ENCODE measurements at regions not wholly inside any gene's neighbourhood (a gene's known extent, or its start where the extent isn't known, plus 50 kb on each side); places are given as distances from the start of the nearest gene placed in this dataset.

DNA sequence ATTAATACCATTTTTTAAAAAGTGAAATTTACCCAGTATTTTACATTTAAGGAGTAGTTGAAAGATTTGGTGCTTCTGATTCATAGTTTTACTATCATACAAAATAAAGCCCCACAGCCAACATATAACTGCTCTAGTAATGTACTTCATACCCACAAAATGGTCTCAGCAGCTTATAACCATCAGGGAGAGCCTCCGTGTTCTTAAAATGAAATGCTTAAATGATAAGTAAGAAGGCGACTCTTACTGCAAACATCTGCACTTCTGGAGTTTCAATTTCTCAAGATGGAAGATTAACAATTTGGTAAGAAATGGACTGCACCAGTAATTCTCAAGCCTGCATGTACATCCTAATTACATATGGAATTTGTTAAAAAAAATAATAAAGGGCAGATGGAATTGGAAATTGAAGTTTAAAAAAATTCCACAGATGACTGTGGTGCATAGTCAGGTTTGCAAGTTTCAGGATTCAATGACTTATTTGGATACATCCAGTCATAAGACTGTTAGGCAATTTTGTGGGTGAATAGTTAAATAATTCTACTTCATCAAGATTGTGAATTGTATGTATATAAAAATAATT is 461.0 kb downstream of the KIF20B start:
- no peak overlapping the region for H3K4me3 ChIP-seq (ENCODE audit: low read length)
- no peak overlapping the region for H3K9ac ChIP-seq (ENCODE audit: low read length)
- no peaks in the 10 kb centered on the region for H3K27me3 ChIP-seq (replicated peaks; ENCODE audit: control insufficient read depth, insufficient read depth, low read length)
- H3K36me3 ChIP-seq (ENCODE audit: control insufficient read depth, insufficient read depth, low read length, severe bottlenecking) = no peaks in the 10 kb centered on the region
- peaks cover 8% of the 10 kb centered on the region for H3K9me3 ChIP-seq (ENCODE audit: control insufficient read depth, low read length)
- peak; percentile 69 for DNase-seq (ENCODE audit: low read depth)
- H3K4me1 ChIP-seq (ENCODE audit: control insufficient read depth, insufficient read depth, low read length) = peaks cover 4% of the 10 kb centered on the region

DNA sequence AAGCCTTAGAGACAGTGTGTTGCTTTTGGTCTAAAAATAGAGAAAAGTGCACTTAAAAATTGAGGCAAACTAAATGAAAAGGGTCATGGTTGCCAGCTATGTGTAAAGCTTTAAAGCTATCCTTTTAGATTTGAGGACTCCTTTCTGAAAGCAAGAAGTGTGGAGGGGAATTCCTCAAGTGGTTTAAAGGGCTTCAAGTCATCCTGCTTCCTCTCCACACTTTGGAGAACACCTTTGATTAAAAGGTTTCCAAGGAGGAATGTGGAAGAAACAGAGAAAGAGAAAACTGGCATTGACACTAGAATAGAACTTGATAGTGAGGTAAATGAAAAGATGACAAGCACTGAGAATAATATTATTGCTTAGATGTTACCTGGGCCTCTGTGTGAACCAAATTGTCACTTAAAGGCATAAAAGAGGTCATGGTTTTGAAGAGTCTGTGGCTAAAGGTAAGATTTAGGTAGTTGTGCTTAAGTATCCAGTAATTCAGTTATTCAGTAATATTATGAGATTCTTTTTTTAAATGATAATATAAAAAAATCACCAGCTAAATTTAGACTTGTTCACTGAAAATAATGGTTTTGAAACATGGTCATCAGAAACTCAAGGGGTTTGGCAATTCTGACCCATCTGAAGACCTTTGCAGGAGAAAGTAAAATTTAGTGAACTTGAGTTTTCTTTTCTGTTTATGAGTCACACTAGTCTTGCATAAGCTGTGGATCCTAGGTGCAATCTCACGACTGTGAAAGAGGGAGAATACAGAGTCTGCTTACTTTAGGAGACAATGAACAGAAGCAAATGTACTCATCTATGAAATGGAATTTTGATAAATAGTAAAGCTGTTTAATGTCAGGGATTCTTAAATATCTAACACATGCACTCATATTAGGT is 466.0 kb downstream of the KIF20B start:
- H3K4me3 ChIP-seq (ENCODE audit: low read length) = no peak overlapping the region
- no peaks in the 10 kb centered on the region for H3K27me3 ChIP-seq (replicated peaks; ENCODE audit: control insufficient read depth, insufficient read depth, low read length)
- peak; percentile 81 for DNase-seq (ENCODE audit: low read depth)
- H3K36me3 ChIP-seq (ENCODE audit: control insufficient read depth, insufficient read depth, low read length, severe bottlenecking) = no peaks in the 10 kb centered on the region
- H3K4me1 ChIP-seq (ENCODE audit: control insufficient read depth, insufficient read depth, low read length) = peaks cover 10% of the 10 kb centered on the region
- H3K9ac ChIP-seq (ENCODE audit: low read length) = no peak overlapping the region
- H3K9me3 ChIP-seq (ENCODE audit: control insufficient read depth, low read length) = peaks cover 8% of the 10 kb centered on the region

DNA sequence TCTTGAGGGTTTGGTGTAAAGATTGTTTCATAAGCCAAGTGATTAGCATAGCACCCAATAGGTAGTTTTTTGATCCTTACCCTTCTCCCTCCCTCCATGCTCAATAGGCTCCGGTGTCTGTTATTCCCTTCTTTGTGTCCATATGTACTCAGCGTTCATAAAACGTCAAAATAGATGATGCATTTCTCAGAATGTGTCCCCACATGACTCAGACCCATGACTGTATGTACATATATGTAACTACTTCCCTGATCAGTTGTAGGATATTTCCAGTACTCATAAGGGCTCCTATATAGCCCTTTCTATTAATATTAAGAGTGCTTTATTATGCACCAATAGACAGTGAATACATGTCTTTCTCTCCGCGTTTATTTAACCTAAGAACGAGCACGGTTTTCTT is 466.9 kb downstream of the KIF20B start:
- peaks cover 8% of the 10 kb centered on the region for H3K9me3 ChIP-seq (ENCODE audit: control insufficient read depth, low read length)
- no peak overlapping the region for H3K4me3 ChIP-seq (ENCODE audit: low read length)
- no peak overlapping the region for H3K9ac ChIP-seq (ENCODE audit: low read length)
- no peak for DNase-seq (ENCODE audit: low read depth)
- no peaks in the 10 kb centered on the region for H3K27me3 ChIP-seq (replicated peaks; ENCODE audit: control insufficient read depth, insufficient read depth, low read length)
- H3K36me3 ChIP-seq (ENCODE audit: control insufficient read depth, insufficient read depth, low read length, severe bottlenecking) = no peaks in the 10 kb centered on the region
- H3K4me1 ChIP-seq (ENCODE audit: control insufficient read depth, insufficient read depth, low read length) = peaks cover 10% of the 10 kb centered on the region

DNA sequence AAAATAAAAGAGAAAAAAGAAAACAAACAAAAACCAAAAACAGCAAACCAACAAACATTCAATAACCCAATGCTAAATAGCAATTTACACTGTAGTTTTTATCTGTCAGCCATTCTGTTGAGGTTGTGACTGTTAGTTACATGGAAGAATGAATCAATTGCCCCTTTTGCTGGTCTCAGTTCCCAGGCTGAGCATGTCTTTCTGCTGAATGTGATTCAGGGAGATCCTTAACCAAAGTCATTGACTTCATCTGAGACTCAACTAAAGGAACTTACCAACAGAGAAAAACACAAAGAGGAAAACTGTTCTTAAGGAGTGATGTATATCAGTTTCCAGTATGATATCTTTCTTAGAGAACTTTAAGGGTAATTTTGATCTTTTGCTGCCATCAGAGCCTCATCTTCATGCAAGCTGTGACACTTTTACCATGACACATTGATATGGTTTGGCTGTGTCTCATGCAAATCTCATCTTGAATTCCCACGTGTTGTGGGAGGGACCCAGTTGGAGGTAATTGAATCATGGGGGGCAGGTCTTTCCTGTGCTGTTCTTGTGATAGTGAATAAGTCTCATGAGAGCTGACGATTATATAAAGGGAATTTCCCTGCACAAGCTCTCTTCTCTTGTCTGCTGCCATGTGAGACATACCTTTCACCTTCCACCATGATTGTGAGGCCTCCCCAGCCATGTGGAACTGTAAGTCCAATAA is 469.8 kb downstream of the KIF20B start:
- H3K36me3 ChIP-seq (ENCODE audit: control insufficient read depth, insufficient read depth, low read length, severe bottlenecking) = no peaks in the 10 kb centered on the region
- H3K27me3 ChIP-seq (replicated peaks; ENCODE audit: control insufficient read depth, insufficient read depth, low read length) = no peaks in the 10 kb centered on the region
- H3K4me1 ChIP-seq (ENCODE audit: control insufficient read depth, insufficient read depth, low read length) = peaks cover 24% of the 10 kb centered on the region
- H3K9me3 ChIP-seq (ENCODE audit: control insufficient read depth, low read length) = peaks cover 6% of the 10 kb centered on the region
- no peak overlapping the region for H3K9ac ChIP-seq (ENCODE audit: low read length)
- H3K4me3 ChIP-seq (ENCODE audit: low read length) = no peak overlapping the region
- DNase-seq (ENCODE audit: low read depth) = no peak

GRCh38 chr10:90174531-90174930 is 473.1 kb downstream of the KIF20B start:
- no peak for DNase-seq (ENCODE audit: low read depth)
- H3K9me3 ChIP-seq (ENCODE audit: control insufficient read depth, low read length) = peaks cover 3% of the 10 kb centered on the region
- H3K4me1 ChIP-seq (ENCODE audit: control insufficient read depth, insufficient read depth, low read length) = peaks cover 19% of the 10 kb centered on the region
- no peak overlapping the region for H3K9ac ChIP-seq (ENCODE audit: low read length)
- H3K27me3 ChIP-seq (replicated peaks; ENCODE audit: control insufficient read depth, insufficient read depth, low read length) = no peaks in the 10 kb centered on the region
- H3K36me3 ChIP-seq (ENCODE audit: control insufficient read depth, insufficient read depth, low read length, severe bottlenecking) = no peaks in the 10 kb centered on the region
- no peak overlapping the region for H3K4me3 ChIP-seq (ENCODE audit: low read length)

DNA sequence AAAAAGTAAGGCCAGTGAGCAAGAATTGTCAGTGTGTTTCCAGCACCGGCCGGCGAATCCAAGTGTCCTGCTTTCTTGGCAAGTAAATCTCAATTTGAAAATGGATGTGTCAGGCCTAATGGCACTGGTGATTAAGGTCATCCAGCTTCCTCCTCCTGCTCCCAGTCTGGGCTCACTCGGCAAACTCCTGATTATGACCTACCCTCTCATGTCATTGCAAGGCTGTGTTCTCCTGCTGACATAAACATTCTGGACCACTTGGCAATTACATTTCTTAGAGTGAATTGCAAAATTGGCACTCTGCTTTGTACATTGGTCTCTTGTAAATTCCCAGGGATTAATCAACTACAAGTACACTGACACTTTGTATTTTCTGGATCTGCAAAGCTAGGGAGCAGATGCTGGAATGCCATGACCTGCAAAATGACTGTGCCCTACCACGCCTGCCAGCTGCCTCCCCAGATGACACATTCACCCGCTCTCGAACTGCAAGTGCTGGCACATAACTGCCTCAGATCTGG is 473.8 kb downstream of the KIF20B start:
- no peaks in the 10 kb centered on the region for H3K36me3 ChIP-seq (ENCODE audit: control insufficient read depth, insufficient read depth, low read length, severe bottlenecking)
- peaks cover 3% of the 10 kb centered on the region for H3K9me3 ChIP-seq (ENCODE audit: control insufficient read depth, low read length)
- H3K9ac ChIP-seq (ENCODE audit: low read length) = no peak overlapping the region
- no peak for DNase-seq (ENCODE audit: low read depth)
- H3K4me1 ChIP-seq (ENCODE audit: control insufficient read depth, insufficient read depth, low read length) = peaks cover 24% of the 10 kb centered on the region
- no peak overlapping the region for H3K4me3 ChIP-seq (ENCODE audit: low read length)
- H3K27me3 ChIP-seq (replicated peaks; ENCODE audit: control insufficient read depth, insufficient read depth, low read length) = no peaks in the 10 kb centered on the region

GRCh38 chr10:90179696-90180407 is 478.5 kb downstream of the KIF20B start:
- Histone ChIP-seq H3K9ac (ENCODE audit: low read length) (no peak overlapping the region), H3K4me1 (ENCODE audit: control insufficient read depth, insufficient read depth, low read length) (peaks cover 18% of the 10 kb centered on the region), H3K27me3 (replicated peaks; ENCODE audit: control insufficient read depth, insufficient read depth, low read length) (no peaks in the 10 kb centered on the region), H3K4me3 (ENCODE audit: low read length) (no peak overlapping the region), H3K9me3 (ENCODE audit: control insufficient read depth, low read length) (no peaks in the 10 kb centered on the region), H3K36me3 (ENCODE audit: control insufficient read depth, insufficient read depth, low read length, severe bottlenecking) (no peaks in the 10 kb centered on the region)
- DNase-seq (ENCODE audit: low read depth) = peak; percentile 95

- H3K36me3 ChIP-seq (ENCODE audit: control insufficient read depth, insufficient read depth, low read length, severe bottlenecking) = no peaks in the 10 kb centered on the region
- H3K9me3 ChIP-seq (ENCODE audit: control insufficient read depth, low read length) = no peaks in the 10 kb centered on the region
- H3K4me1 ChIP-seq (ENCODE audit: control insufficient read depth, insufficient read depth, low read length) = peaks cover 10% of the 10 kb centered on the region
- H3K4me3 ChIP-seq (ENCODE audit: low read length) = no peak overlapping the region
- H3K9ac ChIP-seq (ENCODE audit: low read length) = no peak overlapping the region
- DNase-seq (ENCODE audit: low read depth) = no peak
- H3K27me3 ChIP-seq (replicated peaks; ENCODE audit: control insufficient read depth, insufficient read depth, low read length) = no peaks in the 10 kb centered on the region
Observed at GRCh38 chr10:90180886-90181691, 479.7 kb downstream of the KIF20B start.

DNA sequence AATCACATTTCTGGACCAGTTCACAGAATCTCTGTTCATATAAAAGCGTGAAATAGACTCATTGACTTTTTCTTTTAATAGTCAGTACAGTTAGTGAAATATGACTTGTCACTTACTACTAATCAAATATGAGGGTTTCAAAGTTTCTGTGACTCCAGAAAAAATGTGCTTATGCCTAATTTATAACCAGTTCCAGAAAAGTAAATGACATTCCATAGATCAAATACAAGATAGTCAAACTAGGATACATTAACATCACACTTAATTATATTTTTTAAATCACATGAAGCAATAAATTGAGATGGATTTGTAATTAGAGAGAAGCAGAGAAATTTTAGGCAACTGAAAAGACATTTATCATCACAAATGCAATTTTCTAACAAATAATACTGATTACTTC is 491.4 kb downstream of the KIF20B start:
- Histone ChIP-seq H3K4me1 (ENCODE audit: control insufficient read depth, insufficient read depth, low read length) (peaks cover 28% of the 10 kb centered on the region), H3K9me3 (ENCODE audit: control insufficient read depth, low read length) (no peaks in the 10 kb centered on the region), H3K36me3 (ENCODE audit: control insufficient read depth, insufficient read depth, low read length, severe bottlenecking) (no peaks in the 10 kb centered on the region), H3K9ac (ENCODE audit: low read length) (no peak overlapping the region), H3K4me3 (ENCODE audit: low read length) (no peak overlapping the region), H3K27me3 (replicated peaks; ENCODE audit: control insufficient read depth, insufficient read depth, low read length) (no peaks in the 10 kb centered on the region)
- DNase-seq (ENCODE audit: low read depth) = peak; percentile 24

DNA sequence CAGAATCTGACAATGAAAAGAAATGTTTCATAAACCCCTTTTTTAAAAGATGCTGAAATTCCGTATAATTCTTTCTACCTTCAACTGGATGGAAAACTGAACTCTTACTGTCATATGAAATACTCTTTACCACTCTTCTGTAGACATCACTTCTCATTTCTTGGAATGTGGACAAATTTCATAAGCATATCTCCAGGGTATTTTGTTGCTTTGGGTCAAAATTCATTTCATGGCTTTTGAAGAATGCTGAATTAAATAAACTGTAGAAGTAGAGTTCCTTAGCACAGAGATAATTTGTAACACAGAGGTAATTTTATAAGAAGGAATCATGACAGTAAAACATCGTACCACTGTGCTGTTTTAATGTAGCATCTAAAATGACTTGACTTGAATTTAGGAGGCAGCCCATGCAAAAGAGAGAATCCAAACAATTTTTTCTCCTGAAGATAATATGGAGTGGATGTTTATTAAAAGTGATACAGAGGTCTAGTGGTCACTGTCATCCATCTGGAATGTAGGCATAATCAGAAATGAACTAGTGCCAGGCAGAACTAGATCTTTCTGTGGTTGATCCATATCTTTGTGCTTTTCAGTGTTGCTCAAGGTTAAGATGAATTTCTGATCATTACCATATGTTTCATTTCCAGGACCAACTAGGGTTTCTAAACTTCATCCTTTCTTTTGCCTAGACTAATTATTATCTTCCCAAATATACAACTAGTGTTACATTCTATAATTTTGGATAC is 492.0 kb downstream of the KIF20B start:
- Histone ChIP-seq H3K9me3 (ENCODE audit: control insufficient read depth, low read length) (no peaks in the 10 kb centered on the region), H3K9ac (ENCODE audit: low read length) (no peak overlapping the region), H3K27me3 (replicated peaks; ENCODE audit: control insufficient read depth, insufficient read depth, low read length) (no peaks in the 10 kb centered on the region), H3K4me3 (ENCODE audit: low read length) (peak overlapping the region; percentile 46), H3K4me1 (ENCODE audit: control insufficient read depth, insufficient read depth, low read length) (peaks cover 32% of the 10 kb centered on the region), H3K36me3 (ENCODE audit: control insufficient read depth, insufficient read depth, low read length, severe bottlenecking) (no peaks in the 10 kb centered on the region)
- peak; percentile 87 for DNase-seq (ENCODE audit: low read depth)
